H1 (cell line): ENCODE measurements at regions not wholly inside any gene's neighbourhood (a gene's known extent, or its start where the extent isn't known, plus 50 kb on each side); places are given as distances from the start of the nearest gene placed in this dataset.

Experiments
- CEBPB ChIP-seq: IDR thresholded peaks from 2 replicates; pipeline ENCODE4 v1.6.1; 2012; ENCODE audit warnings: low read depth, low read length
- CREB1 ChIP-seq: IDR thresholded peaks from 2 replicates; pipeline ENCODE4 v1.6.1; 2012; ENCODE audit warnings: inconsistent platforms
- CTCF ChIP-seq, 3 experiments: IDR thresholded peaks; 1 replicate in 2 of 3; 2 replicates in 1 of 3; pipeline versions ENCODE4 v1.5.1 to v1.6.1; 2011; ENCODE audit warnings: low read length in 3 of 3, mild to moderate bottlenecking in 3 of 3, inconsistent platforms in 2 of 3, low read depth in 1 of 3, moderate library complexity in 1 of 3; ENCODE audit not compliant: insufficient read depth in 1 of 3; ENCODE audit errors: control extremely low read depth in 1 of 3
- HDAC2 ChIP-seq, 2 experiments: fragments of 300-600 bp in 1 of 2; sonication (generic) in 1 of 2; IDR thresholded peaks; 2 replicates each; pipeline ENCODE4 v1.6.1; 2011 to 2012; ENCODE audit warnings: low read depth in 2 of 2, low read length in 2 of 2, mild to moderate bottlenecking in 2 of 2, moderate library complexity in 2 of 2, borderline replicate concordance in 1 of 2, inconsistent platforms in 1 of 2
- POLR2A ChIP-seq, 2 experiments: IDR thresholded peaks; 1 replicate in 1 of 2; 2 replicates in 1 of 2; pipeline ENCODE4 v1.6.1; 2011; ENCODE audit warnings: low read depth in 2 of 2, low read length in 2 of 2, mild to moderate bottlenecking in 2 of 2; ENCODE audit errors: control extremely low read depth in 1 of 2
- RAD21 ChIP-seq, 2 experiments: IDR thresholded peaks in 1 of 2; conservative IDR thresholded peaks in 1 of 2; 2 replicates each; pipeline ENCODE4 v1.6.1; 2011; ENCODE audit warnings: low read depth in 2 of 2, low read length in 2 of 2, improper control_type of control experiment in 1 of 2, inconsistent platforms in 1 of 2, mild to moderate bottlenecking in 1 of 2, moderate library complexity in 1 of 2
- RFX5 ChIP-seq: IDR thresholded peaks from 2 replicates; pipeline ENCODE4 v1.6.1; 2011; ENCODE audit warnings: low read depth, low read length, improper control_type of control experiment, borderline replicate concordance
- RNF2 ChIP-seq: fragments of 200-900, 300-1000 bp; sonication (generic); IDR thresholded peaks from 2 replicates; pipeline ENCODE4 v1.7.1; 2016; ENCODE audit warnings: borderline replicate concordance, low read depth, mild to moderate bottlenecking, antibody characterized with exemption, low read length; ENCODE audit not compliant: poor library complexity, severe bottlenecking; ENCODE audit errors: missing control alignments
- RXRA ChIP-seq: IDR thresholded peaks from 2 replicates; pipeline ENCODE4 v1.6.1; 2011; ENCODE audit warnings: low read depth, mild to moderate bottlenecking, low read length, moderate library complexity; ENCODE audit not compliant: insufficient read depth

- TF ChIP-seq CTCF (IDR thresholded peaks at IDR 0.05; ENCODE audit: control extremely low read depth in 1 of 3, insufficient read depth in 1 of 3, low read depth in 1 of 3, low read length in 3 of 3) (no peak), RXRA (no peak), CEBPB (no peak), RAD21 (IDR thresholded peaks at IDR 0.05 in 1 of 2, conservative IDR thresholded peaks at IDR 0.05 in 1 of 2; ENCODE audit: low read depth in 2 of 2, low read length in 2 of 2) (no peak), POLR2A (IDR thresholded peaks at IDR 0.05; ENCODE audit: control extremely low read depth in 1 of 2, low read depth in 2 of 2, low read length in 2 of 2) (no peak), RFX5 (no peak), CREB1 (no peak), HDAC2 (IDR thresholded peaks at IDR 0.05; ENCODE audit: borderline replicate concordance in 1 of 2, low read depth in 2 of 2, low read length in 2 of 2) (no peak), RNF2 (no peak)
Observed at GRCh38 chr18:73981796-73982195, 165.8 kb downstream of the FBXO15 start.
